Neural progenitor cell (in vitro differentiated cells): ENCODE measurements at regions not wholly inside any gene's neighbourhood (a gene's known extent, or its start where the extent isn't known, plus 50 kb on each side); places are given as distances from the start of the nearest gene placed in this dataset.

Experiments used
- EZH2 ChIP-seq: fragments of 200-600 bp; sonication (generic); IDR thresholded peaks from 2 replicates; pipeline ENCODE4 v1.6.1; 2017; ENCODE audit warnings: antibody characterized with exemption, mild to moderate bottlenecking, moderate library complexity
- EZH2phosphoT487 ChIP-seq: fragments of 200-600 bp; sonication (generic); IDR thresholded peaks from 2 replicates; pipeline ENCODE4 v1.6.1; 2017; ENCODE audit warnings: antibody characterized with exemption
- TF ChIP-seq, protein P1 (sequence below): fragments of 200-600 bp; sonication (generic); IDR thresholded peaks from 2 replicates; pipeline ENCODE4 v1.5.1; 2017; ENCODE audit warnings: antibody characterized with exemption, mild to moderate bottlenecking

GRCh38 chr16:85469929-85470590 lies 143.1 kb upstream of the GSE1 start:
- TF ChIP-seq, protein P1, sequence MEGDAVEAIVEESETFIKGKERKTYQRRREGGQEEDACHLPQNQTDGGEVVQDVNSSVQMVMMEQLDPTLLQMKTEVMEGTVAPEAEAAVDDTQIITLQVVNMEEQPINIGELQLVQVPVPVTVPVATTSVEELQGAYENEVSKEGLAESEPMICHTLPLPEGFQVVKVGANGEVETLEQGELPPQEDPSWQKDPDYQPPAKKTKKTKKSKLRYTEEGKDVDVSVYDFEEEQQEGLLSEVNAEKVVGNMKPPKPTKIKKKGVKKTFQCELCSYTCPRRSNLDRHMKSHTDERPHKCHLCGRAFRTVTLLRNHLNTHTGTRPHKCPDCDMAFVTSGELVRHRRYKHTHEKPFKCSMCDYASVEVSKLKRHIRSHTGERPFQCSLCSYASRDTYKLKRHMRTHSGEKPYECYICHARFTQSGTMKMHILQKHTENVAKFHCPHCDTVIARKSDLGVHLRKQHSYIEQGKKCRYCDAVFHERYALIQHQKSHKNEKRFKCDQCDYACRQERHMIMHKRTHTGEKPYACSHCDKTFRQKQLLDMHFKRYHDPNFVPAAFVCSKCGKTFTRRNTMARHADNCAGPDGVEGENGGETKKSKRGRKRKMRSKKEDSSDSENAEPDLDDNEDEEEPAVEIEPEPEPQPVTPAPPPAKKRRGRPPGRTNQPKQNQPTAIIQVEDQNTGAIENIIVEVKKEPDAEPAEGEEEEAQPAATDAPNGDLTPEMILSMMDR: no peak
- TF ChIP-seq EZH2: no peak
- TF ChIP-seq EZH2phosphoT487: no peak
